ENCODE measurements at regions not wholly inside any gene's neighbourhood (a gene's known extent, or its start where the extent isn't known, plus 50 kb on each side); places are given as distances from the start of the nearest gene placed in this dataset.

DNA sequence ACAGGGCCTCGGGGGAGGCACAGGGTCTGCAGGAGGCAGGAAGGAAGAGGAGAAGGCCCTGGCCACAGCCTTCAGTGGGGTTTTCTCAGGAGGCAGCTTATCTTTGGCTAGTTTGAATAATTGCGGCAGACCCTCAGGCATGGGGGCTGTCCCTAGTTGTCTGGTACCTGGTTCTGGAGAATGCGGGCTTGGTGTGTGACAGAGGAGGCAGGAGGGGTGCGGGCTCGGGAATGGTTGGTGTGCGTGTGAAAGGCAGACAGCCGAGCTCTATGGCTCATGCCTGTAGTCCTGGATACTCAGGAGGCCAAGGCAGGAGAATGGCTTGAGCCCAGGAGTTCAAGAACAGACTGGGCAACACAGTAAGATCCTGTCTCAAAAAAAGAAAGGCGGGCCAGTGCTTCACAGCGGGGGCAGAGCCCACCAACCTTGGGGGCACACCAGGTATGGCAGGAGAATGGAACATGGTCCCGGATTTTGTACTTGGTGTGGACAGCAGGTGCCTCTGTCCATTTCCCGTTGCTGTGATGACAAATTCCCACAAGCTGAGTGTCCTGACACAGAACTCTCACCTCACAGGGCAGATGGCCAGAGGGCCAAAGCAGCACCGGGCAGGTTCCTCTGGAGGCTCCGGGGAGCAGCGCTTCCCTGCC is 640.6 kb downstream of the TBC1D22A start:
- TF ChIP-seq, protein P1, sequence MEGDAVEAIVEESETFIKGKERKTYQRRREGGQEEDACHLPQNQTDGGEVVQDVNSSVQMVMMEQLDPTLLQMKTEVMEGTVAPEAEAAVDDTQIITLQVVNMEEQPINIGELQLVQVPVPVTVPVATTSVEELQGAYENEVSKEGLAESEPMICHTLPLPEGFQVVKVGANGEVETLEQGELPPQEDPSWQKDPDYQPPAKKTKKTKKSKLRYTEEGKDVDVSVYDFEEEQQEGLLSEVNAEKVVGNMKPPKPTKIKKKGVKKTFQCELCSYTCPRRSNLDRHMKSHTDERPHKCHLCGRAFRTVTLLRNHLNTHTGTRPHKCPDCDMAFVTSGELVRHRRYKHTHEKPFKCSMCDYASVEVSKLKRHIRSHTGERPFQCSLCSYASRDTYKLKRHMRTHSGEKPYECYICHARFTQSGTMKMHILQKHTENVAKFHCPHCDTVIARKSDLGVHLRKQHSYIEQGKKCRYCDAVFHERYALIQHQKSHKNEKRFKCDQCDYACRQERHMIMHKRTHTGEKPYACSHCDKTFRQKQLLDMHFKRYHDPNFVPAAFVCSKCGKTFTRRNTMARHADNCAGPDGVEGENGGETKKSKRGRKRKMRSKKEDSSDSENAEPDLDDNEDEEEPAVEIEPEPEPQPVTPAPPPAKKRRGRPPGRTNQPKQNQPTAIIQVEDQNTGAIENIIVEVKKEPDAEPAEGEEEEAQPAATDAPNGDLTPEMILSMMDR (conservative IDR thresholded peaks at IDR 0.05; ENCODE audit: low read depth, low read length), result no peak
- no peak for TF ChIP-seq EZH2phosphoT487 (IDR thresholded peaks at IDR 0.05; ENCODE audit: borderline replicate concordance, low read length)
- no peak for TF ChIP-seq EZH2 (IDR thresholded peaks at IDR 0.05; ENCODE audit: low read length, unreplicated experiment)

All from PC-3 (cell line).